Coronary artery (tissue), 2 donors: ENCODE measurements at regions not wholly inside any gene's neighbourhood (a gene's known extent, or its start where the extent isn't known, plus 50 kb on each side); places are given as distances from the start of the nearest gene placed in this dataset.

Experiments used
- DNase-seq: peaks from one replicate; pipeline ENCODE4 v3.0.0-alpha.2; 2017; ENCODE audit warnings: low spot score
- H3K27ac ChIP-seq, 2 donors: fragments of 200-600 bp; sonication (generic); one replicate each; pipeline ENCODE4 v1.5.1; 2016 to 2019
- H3K4me3 ChIP-seq: fragments of 200-600 bp; sonication (generic); 2 replicates; pipeline ENCODE4 v1.5.1; 2016; ENCODE audit warnings: mild to moderate bottlenecking, moderate library complexity
- CTCF ChIP-seq: fragments of 200-600 bp; sonication (generic); IDR thresholded peaks from one replicate; pipeline ENCODE4 v1.5.1; 2019; ENCODE audit warnings: antibody characterized with exemption

GRCh38 chr21:38012672-38013071, 96.4 kb upstream of the KCNJ6 start:
- Histone ChIP-seq H3K4me3 (no peak overlapping the region), H3K27ac (no peak overlapping the region)
- TF ChIP-seq CTCF: no peak
- no peak for DNase-seq

- H3K4me3 ChIP-seq: no peak overlapping the region
- no peak for DNase-seq
- no peak overlapping the region for H3K27ac ChIP-seq
- no peak for TF ChIP-seq CTCF
These were observed 97.5 kb upstream of the KCNJ6 start for GRCh38 chr21:38013741-38014140.

- no peak overlapping the region for H3K4me3 ChIP-seq
These were observed 98.0 kb upstream of the KCNJ6 start for GRCh38 chr21:38014298-38014697.

GRCh38 chr21:38027901-38028498, 111.7 kb upstream of the KCNJ6 start:
- TF ChIP-seq CTCF: no peak
- DNase-seq: no peak
- Histone ChIP-seq H3K4me3 (no peak overlapping the region), H3K27ac (no peak overlapping the region)

More at GRCh38 chr21:38014298-38014697, 98.0 kb upstream of the KCNJ6 start:
- H3K27ac ChIP-seq: no peak overlapping the region
- DNase-seq: no peak
- no peak for TF ChIP-seq CTCF

- TF ChIP-seq CTCF: no peak
- H3K4me3 ChIP-seq: no peak overlapping the region
- no peak for DNase-seq
- H3K27ac ChIP-seq: no peak overlapping the region
These were observed 116.0 kb upstream of the KCNJ6 start for GRCh38 chr21:38032082-38032801.

- Histone ChIP-seq H3K4me3 (no peak overlapping the region), H3K27ac (no peak overlapping the region)
- DNase-seq: no peak
- no peak for TF ChIP-seq CTCF
These were observed 119.8 kb upstream of the KCNJ6 start for GRCh38 chr21:38036016-38036415.

GRCh38 chr21:38037416-38037815, 121.2 kb upstream of the KCNJ6 start:
- no peak for TF ChIP-seq CTCF
- Histone ChIP-seq H3K4me3 (no peak overlapping the region), H3K27ac (no peak overlapping the region)
- no peak for DNase-seq
